SU-DHL-6 (cell line): ENCODE measurements at regions not wholly inside any gene's neighbourhood (a gene's known extent, or its start where the extent isn't known, plus 50 kb on each side); places are given as distances from the start of the nearest gene placed in this dataset.

Source experiments
- CTCF ChIP-seq: fragments of 200-600 bp; sonication (generic); IDR thresholded peaks from one replicate; pipeline ENCODE4 v1.5.1; 2017; ENCODE audit warnings: antibody characterized with exemption, mild to moderate bottlenecking, low read length, moderate library complexity; ENCODE audit not compliant: insufficient read depth, poor library complexity, severe bottlenecking
- EZH2phosphoT487 ChIP-seq: fragments of 200-600 bp; sonication (generic), shearing (Covaris generic); conservative IDR thresholded peaks from 2 replicates; pipeline ENCODE4 v1.6.1; 2018; ENCODE audit warnings: mild to moderate bottlenecking, antibody characterized with exemption, low read length, moderate library complexity, mixed read lengths

GRCh38 chr20:52346797-52347196 lies 155.2 kb upstream of the ZFP64 start:
- TF ChIP-seq CTCF (no peak), EZH2phosphoT487 (no peak)
